Astrocyte (in vitro differentiated cells and primary cell): ENCODE measurements at regions not wholly inside any gene's neighbourhood (a gene's known extent, or its start where the extent isn't known, plus 50 kb on each side); places are given as distances from the start of the nearest gene placed in this dataset.

Source experiments
- EZH2 ChIP-seq: IDR thresholded peaks from 2 replicates; pipeline ENCODE4 v1.6.1; 2012; ENCODE audit warnings: mild to moderate bottlenecking, low read length, inconsistent platforms; ENCODE audit not compliant: insufficient read depth
- TF ChIP-seq, protein P1 (sequence below): IDR thresholded peaks from 2 replicates; pipeline ENCODE4 v1.5.1; 2011; ENCODE audit warnings: low read depth, mild to moderate bottlenecking, inconsistent platforms, low read length, moderate library complexity; ENCODE audit not compliant: insufficient read depth

DNA sequence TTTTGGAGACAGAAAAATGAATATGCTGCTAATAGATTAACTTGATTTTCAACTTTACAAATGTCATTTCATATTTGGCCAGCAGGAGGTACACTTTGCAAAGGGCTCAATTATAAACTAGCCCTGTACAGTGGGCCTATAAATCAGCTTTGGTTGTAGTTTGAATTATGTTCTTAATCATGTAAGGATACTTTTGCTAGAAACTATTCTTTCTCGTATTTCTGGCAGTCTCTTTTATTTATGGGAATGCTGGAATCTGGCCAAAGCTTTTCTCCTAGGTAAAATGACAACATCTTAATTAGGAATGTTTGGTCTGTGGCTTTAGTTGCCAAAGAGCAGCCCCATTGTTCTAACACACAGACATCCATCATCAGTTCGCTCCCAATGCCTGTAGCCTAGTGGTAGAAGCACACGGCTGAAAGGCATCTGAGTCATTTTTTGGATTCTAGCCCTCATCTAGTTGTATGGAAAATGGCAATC, 1322.3 kb upstream of the SEL1L start:
- TF ChIP-seq, protein P1, sequence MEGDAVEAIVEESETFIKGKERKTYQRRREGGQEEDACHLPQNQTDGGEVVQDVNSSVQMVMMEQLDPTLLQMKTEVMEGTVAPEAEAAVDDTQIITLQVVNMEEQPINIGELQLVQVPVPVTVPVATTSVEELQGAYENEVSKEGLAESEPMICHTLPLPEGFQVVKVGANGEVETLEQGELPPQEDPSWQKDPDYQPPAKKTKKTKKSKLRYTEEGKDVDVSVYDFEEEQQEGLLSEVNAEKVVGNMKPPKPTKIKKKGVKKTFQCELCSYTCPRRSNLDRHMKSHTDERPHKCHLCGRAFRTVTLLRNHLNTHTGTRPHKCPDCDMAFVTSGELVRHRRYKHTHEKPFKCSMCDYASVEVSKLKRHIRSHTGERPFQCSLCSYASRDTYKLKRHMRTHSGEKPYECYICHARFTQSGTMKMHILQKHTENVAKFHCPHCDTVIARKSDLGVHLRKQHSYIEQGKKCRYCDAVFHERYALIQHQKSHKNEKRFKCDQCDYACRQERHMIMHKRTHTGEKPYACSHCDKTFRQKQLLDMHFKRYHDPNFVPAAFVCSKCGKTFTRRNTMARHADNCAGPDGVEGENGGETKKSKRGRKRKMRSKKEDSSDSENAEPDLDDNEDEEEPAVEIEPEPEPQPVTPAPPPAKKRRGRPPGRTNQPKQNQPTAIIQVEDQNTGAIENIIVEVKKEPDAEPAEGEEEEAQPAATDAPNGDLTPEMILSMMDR, result peak; percentile 35
- no peak for TF ChIP-seq EZH2
